ENCODE measurements at regions not wholly inside any gene's neighbourhood (a gene's known extent, or its start where the extent isn't known, plus 50 kb on each side); places are given as distances from the start of the nearest gene placed in this dataset.

DNA sequence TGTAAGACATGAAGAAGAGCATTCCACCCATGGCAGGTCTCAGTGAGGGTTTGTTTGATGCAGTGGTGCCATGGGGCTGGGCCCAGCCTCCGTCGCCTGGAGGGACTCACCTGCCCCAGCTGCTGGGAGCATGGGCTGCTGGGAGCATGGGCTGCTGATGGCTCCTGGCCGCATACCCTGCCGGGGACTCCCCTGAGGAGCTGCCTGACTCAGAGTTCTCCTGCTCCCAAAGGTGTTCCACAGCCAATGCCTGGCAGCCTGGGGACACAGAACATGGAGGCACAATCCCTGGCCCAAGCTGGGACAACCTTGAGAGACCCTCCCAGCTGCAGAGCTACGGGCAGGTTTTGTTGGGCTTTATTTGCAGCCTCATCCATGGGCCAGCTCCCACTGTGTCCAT, 108.4 kb downstream of the COPS8 start:
- TF ChIP-seq TCF12 (IDR thresholded peaks at IDR 0.05; ENCODE audit: low read depth): no peak
- TF ChIP-seq, protein P1, sequence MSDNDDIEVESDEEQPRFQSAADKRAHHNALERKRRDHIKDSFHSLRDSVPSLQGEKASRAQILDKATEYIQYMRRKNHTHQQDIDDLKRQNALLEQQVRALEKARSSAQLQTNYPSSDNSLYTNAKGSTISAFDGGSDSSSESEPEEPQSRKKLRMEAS (IDR thresholded peaks at IDR 0.05): no peak
- TF ChIP-seq, protein P2, sequence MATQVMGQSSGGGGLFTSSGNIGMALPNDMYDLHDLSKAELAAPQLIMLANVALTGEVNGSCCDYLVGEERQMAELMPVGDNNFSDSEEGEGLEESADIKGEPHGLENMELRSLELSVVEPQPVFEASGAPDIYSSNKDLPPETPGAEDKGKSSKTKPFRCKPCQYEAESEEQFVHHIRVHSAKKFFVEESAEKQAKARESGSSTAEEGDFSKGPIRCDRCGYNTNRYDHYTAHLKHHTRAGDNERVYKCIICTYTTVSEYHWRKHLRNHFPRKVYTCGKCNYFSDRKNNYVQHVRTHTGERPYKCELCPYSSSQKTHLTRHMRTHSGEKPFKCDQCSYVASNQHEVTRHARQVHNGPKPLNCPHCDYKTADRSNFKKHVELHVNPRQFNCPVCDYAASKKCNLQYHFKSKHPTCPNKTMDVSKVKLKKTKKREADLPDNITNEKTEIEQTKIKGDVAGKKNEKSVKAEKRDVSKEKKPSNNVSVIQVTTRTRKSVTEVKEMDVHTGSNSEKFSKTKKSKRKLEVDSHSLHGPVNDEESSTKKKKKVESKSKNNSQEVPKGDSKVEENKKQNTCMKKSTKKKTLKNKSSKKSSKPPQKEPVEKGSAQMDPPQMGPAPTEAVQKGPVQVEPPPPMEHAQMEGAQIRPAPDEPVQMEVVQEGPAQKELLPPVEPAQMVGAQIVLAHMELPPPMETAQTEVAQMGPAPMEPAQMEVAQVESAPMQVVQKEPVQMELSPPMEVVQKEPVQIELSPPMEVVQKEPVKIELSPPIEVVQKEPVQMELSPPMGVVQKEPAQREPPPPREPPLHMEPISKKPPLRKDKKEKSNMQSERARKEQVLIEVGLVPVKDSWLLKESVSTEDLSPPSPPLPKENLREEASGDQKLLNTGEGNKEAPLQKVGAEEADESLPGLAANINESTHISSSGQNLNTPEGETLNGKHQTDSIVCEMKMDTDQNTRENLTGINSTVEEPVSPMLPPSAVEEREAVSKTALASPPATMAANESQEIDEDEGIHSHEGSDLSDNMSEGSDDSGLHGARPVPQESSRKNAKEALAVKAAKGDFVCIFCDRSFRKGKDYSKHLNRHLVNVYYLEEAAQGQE (IDR thresholded peaks at IDR 0.05; ENCODE audit: low read depth): no peak
- TF ChIP-seq EP300 (IDR thresholded peaks at IDR 0.05; ENCODE audit: borderline replicate concordance): no peak
- no peak for TF ChIP-seq CREB1 (IDR thresholded peaks at IDR 0.05; ENCODE audit: low read depth)
- no peak for TF ChIP-seq CEBPB (IDR thresholded peaks at IDR 0.05)
- TF ChIP-seq NFIC (IDR thresholded peaks at IDR 0.05): no peak
- TF ChIP-seq, protein P3, sequence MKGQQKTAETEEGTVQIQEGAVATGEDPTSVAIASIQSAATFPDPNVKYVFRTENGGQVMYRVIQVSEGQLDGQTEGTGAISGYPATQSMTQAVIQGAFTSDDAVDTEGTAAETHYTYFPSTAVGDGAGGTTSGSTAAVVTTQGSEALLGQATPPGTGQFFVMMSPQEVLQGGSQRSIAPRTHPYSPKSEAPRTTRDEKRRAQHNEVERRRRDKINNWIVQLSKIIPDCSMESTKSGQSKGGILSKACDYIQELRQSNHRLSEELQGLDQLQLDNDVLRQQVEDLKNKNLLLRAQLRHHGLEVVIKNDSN (IDR thresholded peaks at IDR 0.05): no peak
- TF ChIP-seq TAF1 (IDR thresholded peaks at IDR 0.05; ENCODE audit: low read depth): no peak
- no peak for TF ChIP-seq FOXM1 (IDR thresholded peaks at IDR 0.05; ENCODE audit: borderline replicate concordance, low read depth)
- TF ChIP-seq RAD21 (IDR thresholded peaks at IDR 0.05; ENCODE audit: low read depth): no peak
- TF ChIP-seq EGR1 (IDR thresholded peaks at IDR 0.05): no peak
- TF ChIP-seq YY1 (IDR thresholded peaks at IDR 0.05; ENCODE audit: low read depth): no peak
